ENCODE measurements at regions not wholly inside any gene's neighbourhood (a gene's known extent, or its start where the extent isn't known, plus 50 kb on each side); places are given as distances from the start of the nearest gene placed in this dataset.
"Not testable (repeated sequence)": the region's sequence is repeated elsewhere in the genome, so short reads cannot be mapped to it uniquely, and the experiment has no call there.

- DNase-seq (ENCODE audit: low read depth, low spot score) = no peak
Measured at GRCh38 chr1:5734414-5734813, 257.8 kb downstream of the NPHP4 start.

DNA sequence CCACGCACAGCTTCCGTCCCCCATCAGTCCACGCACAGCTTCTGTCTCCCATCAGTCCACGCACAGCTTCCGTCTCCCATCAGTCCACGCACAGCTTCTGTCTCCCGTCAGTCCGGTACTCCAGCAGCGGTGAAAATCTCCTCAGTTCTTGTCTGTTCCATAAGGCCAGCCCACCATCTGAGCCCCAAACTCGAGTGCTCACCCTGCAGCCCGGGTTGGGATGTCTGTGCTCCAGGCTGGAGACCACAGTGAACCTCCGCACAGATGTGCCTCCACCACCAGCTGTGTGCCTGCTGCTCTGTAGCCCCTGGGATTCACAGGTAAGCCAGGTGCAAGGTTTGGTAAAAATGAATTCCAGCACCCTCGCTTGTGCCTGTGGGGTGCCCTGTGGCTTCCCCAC lies 258.6 kb downstream of the NPHP4 start:
- DNase-seq (ENCODE audit: low read depth, low spot score) = no peak

DNA sequence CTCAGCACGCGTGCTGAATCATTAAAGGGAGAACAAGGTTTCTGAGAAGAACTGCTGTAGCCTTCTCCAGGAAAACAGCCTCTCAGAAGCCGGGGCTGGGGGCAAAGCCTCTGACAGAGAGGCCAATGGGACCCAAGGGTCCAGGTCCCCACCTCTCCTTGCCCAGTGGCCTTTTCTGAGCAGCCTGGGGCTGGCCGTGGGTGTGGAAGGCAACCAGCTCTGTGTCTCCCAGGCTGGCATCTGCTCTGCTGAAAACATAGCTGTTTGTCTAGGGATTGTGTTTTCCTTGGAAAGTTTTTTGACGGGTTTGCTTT lies 261.2 kb downstream of the NPHP4 start:
- no peak for DNase-seq (ENCODE audit: low read depth, low spot score)

- no peak for DNase-seq (ENCODE audit: low read depth, low spot score)
Measured at GRCh38 chr1:5730272-5731109, 261.7 kb downstream of the NPHP4 start.

DNA sequence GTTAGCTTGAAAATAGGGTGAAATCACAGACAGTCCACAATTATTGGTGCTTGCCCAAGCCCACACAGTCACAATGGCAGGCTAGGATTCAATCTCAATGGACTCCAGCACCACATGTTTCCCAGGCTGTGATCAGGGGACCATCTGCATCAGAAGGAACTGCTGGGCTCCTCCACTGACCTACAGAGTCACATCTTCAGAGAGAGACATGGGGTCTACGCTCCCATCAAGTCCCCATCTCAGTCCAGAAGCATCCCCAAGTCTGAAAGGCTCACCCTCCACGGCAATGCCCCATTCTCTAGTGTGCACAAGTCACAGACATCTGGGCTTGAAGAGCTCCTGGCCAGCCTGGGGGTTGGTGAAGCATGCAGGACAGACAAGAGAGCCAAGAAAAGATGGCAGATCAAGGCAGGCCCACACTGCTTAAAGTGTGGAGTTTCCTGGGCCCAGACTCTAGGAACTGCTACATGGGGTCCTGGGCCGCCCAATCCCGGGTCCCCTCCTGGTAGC lies 262.5 kb downstream of the NPHP4 start:
- no peak for DNase-seq (ENCODE audit: low read depth, low spot score)

- no peak for DNase-seq (ENCODE audit: low read depth, low spot score)
Measured at GRCh38 chr1:5728663-5729355, 263.4 kb downstream of the NPHP4 start.

- no peak for DNase-seq (ENCODE audit: low read depth, low spot score)
Measured at GRCh38 chr1:5727871-5728643, 264.2 kb downstream of the NPHP4 start.

GRCh38 chr1:5727191-5727590 lies 265.0 kb downstream of the NPHP4 start:
- DNase-seq (ENCODE audit: low read depth, low spot score) = no peak

GRCh38 chr1:5726586-5727184 lies 265.5 kb downstream of the NPHP4 start:
- not testable (repeated sequence) for DNase-seq (ENCODE audit: low read depth, low spot score)

GRCh38 chr1:5725855-5726585 lies 266.2 kb downstream of the NPHP4 start:
- no peak for DNase-seq (ENCODE audit: low read depth, low spot score)

DNA sequence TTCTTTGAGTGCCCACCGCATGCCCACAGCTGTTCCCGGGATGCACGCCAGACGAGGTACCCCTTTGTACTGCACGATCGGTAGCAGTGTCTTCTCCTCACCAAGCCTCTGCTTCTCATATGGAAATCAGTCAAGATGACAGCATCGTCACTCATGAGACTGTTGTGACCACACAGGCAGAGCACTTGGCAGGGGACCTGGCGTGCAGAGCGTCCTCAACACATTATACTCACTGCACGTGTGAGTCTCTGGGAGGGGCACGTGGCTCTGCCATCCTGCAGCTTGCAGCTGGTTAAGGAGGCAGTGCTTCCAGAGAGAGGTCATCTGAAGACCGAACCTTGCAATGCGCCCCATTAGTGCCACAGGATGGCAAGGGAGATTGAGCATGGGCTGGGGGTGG lies 266.8 kb downstream of the NPHP4 start:
- no peak for DNase-seq (ENCODE audit: low read depth, low spot score)

GRCh38 chr1:5724847-5725246 lies 267.4 kb downstream of the NPHP4 start:
- no peak for DNase-seq (ENCODE audit: low read depth, low spot score)

- DNase-seq (ENCODE audit: low read depth, low spot score) = no peak
Measured at GRCh38 chr1:5722635-5723164, 269.5 kb downstream of the NPHP4 start.

DNA sequence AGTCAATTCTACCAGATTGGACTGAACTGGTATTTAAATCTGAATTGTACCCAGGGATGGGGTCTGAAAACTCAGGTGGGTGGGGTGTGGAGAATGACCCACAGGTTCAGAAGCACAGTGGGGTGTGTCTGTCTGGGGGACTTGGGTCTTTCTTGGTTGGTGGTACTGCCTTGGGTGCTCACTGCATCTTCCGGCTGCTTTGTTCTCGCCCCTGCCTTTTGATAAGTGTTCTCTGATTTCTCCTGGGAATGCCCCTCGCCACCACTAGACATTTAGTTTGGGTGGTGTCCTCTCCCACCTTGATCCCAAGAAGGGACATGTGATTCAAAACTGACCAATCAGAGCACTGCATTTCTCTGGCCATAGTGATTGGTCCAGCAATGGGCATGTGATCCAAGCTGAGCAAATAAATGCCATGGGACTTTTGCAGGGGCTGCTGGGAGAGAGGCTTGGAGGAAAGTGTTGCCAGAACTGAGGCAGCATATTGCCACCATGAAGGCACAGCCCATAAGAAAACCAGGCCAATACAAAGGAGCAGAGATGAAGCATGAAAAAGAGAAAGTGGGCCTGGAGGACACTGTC lies 270.5 kb downstream of the NPHP4 start:
- DNase-seq (ENCODE audit: low read depth, low spot score) = no peak

- no peak for DNase-seq (ENCODE audit: low read depth, low spot score)
Measured at GRCh38 chr1:5720936-5721335, 271.3 kb downstream of the NPHP4 start.

GRCh38 chr1:5720484-5720883 lies 271.7 kb downstream of the NPHP4 start:
- no peak for DNase-seq (ENCODE audit: low read depth, low spot score)

- no peak for DNase-seq (ENCODE audit: low read depth, low spot score)
Measured at GRCh38 chr1:5720045-5720444, 272.2 kb downstream of the NPHP4 start.

DNA sequence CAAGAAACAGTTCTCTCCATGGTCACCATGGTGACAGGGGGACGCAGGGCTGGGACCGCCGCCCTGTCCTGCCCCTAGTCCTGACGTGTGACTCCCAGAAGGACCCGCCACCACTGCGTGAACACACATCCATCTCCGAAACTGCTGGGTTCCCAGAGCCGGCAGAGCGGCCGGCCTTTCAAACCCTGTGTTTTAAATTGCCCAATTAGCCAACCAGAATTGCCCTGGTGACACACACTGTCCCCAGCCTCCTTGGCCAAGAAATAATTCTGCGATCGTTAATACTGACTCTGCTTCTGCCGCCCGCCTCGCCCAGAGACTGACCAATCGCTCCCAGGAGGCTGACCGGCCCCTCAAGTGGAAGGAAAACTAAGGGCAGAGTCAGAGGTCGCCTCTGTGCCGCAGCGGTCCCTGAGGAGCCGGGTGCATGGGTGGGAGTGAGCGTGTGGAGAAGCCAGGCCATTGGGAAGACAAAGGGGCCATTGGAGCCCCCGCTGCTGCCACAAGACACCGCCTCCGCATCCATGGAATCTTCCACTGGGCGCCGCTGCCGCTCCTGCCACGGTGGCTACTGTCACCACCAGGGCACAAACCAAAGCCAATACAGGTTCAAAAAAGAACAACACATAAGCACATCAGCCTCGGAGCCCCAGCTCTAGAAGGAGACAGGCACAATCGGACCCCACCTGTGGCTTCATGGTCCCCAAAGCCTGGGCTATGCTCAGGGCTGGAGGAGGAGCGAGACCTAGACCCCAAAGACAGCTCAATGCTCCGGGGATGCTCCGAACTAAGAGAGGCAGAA lies 273.2 kb downstream of the NPHP4 start:
- no peak for DNase-seq (ENCODE audit: low read depth, low spot score)

DNA sequence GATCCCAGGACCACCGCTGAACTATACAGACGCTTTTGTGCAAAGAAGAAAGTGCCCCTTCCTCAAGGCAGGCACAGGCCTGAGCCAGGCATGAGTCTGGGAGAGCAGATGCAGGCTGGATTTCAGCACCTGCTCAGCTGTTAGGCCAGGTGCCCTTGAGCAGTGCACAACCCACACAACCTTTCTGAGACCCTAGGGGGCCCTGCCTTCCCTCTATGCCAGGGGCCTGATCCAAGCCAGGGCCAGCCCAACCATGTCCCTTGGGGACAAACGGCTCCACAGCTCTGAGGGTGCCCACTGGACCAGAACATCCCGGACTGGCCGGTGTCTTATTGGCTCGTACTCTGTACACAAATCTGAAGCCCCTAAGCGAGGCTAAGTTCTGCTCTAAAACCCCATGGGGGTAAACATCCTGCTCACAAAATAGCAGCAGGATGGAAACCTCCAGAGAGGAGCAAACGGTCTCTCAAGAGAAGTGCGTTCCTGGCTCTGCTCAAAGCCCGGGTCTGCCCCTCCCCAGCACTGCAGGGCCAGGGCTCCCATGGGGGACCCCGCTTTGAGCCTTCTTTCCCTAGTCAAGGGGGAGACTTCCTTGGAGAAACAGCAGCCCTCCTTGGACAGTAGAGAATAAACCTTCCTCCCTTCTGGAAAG lies 275.1 kb downstream of the NPHP4 start:
- DNase-seq (ENCODE audit: low read depth, low spot score) = no peak
